ENCODE measurements at regions not wholly inside any gene's neighbourhood (a gene's known extent, or its start where the extent isn't known, plus 50 kb on each side); places are given as distances from the start of the nearest gene placed in this dataset.
A peak's percentile ranks its signal among the peaks of the same experiment; 100 is the strongest.

GRCh38 chr9:108333530-108333983 lies 522.2 kb downstream of the ACTL7B start:
- no peak overlapping the region for H4K91ac ChIP-seq (ENCODE audit: low read length)
- no peaks in the 10 kb centered on the region for H3K79me1 ChIP-seq (replicated peaks; ENCODE audit: low read length, poor library complexity, severe bottlenecking)
- H3K36me3 ChIP-seq (ENCODE audit: control insufficient read depth in 1 of 2, insufficient read depth in 2 of 2, low read depth in 1 of 2, low read length in 2 of 2), result no peaks in the 10 kb centered on the region
- H3K4ac ChIP-seq (ENCODE audit: low read depth in 1 of 2, low read length in 2 of 2), result no peak overlapping the region
- no peak overlapping the region for H3K4me3 ChIP-seq (ENCODE audit: insufficient read depth in 1 of 2, low read depth in 1 of 2, low read length in 2 of 2)
- H3K9ac ChIP-seq (ENCODE audit: low read length), result no peak overlapping the region
- H2BK120ac ChIP-seq (ENCODE audit: low read depth, low read length), result no peak overlapping the region
- no peak overlapping the region for H3K18ac ChIP-seq (ENCODE audit: low read depth in 1 of 2, low read length in 2 of 2)
- no peaks in the 10 kb centered on the region for H3K4me1 ChIP-seq (ENCODE audit: control insufficient read depth, insufficient read depth, low read depth, low read length)
- H4K8ac ChIP-seq (ENCODE audit: low read length), result no peak overlapping the region
- H2BK15ac ChIP-seq (ENCODE audit: low read depth, poor library complexity, severe bottlenecking), result no peak overlapping the region
- WGBS, result 83% methylated on average over 1 of the region's 1 CpG
- H2BK12ac ChIP-seq (ENCODE audit: low read length in 2 of 2), result no peak overlapping the region
- no peaks in the 10 kb centered on the region for H3K27me3 ChIP-seq (ENCODE audit: control insufficient read depth in 1 of 2, insufficient read depth in 1 of 2, low read length in 2 of 2)
- no peak overlapping the region for H3K23ac ChIP-seq (ENCODE audit: low read length in 2 of 2)
- no peak overlapping the region for H2AFZ ChIP-seq (ENCODE audit: low read depth, low read length)
- H2AK5ac ChIP-seq (ENCODE audit: low read length, severe bottlenecking), result no peak overlapping the region
- no peak overlapping the region for H3K27ac ChIP-seq (ENCODE audit: low read length, poor library complexity, severe bottlenecking)
- no peak for DNase-seq
- no peak overlapping the region for H3K4me2 ChIP-seq (ENCODE audit: low read length, poor library complexity, severe bottlenecking)
- H3K14ac ChIP-seq (ENCODE audit: low read length in 2 of 2), result no peak overlapping the region
- H3K9me3 ChIP-seq (ENCODE audit: control insufficient read depth, low read length), result peaks cover 5% of the 10 kb centered on the region
- no peak overlapping the region for H2BK5ac ChIP-seq (ENCODE audit: low read depth, low read length, poor library complexity, severe bottlenecking)

DNA sequence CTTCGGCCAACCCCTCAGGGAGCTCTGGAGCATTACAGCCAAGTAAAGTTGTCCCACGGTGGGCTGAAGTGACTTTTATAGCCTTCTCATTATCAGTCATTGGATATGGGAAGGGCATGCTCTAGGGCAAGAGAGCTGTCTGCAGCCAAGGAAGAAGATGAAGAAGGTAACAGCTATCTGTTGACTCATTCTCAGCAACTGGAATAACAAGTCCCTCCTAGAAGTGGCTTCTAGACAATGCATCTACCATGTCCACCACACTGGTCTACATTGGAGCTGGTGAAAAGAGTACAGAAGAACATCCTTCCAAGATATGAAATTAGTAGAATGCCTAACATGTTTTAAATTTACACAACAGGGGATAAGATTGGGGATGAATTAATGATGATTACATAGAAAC lies 524.2 kb downstream of the ACTL7B start:
- H3K27ac ChIP-seq (ENCODE audit: low read length, poor library complexity, severe bottlenecking), result no peak overlapping the region
- H3K14ac ChIP-seq (ENCODE audit: low read length in 2 of 2), result no peak overlapping the region
- no peaks in the 10 kb centered on the region for H3K36me3 ChIP-seq (ENCODE audit: control insufficient read depth in 1 of 2, insufficient read depth in 2 of 2, low read depth in 1 of 2, low read length in 2 of 2)
- H2BK5ac ChIP-seq (ENCODE audit: low read depth, low read length, poor library complexity, severe bottlenecking), result no peak overlapping the region
- no peak overlapping the region for H2BK120ac ChIP-seq (ENCODE audit: low read depth, low read length)
- H3K79me1 ChIP-seq (replicated peaks; ENCODE audit: low read length, poor library complexity, severe bottlenecking), result no peaks in the 10 kb centered on the region
- no peak overlapping the region for H3K4me2 ChIP-seq (ENCODE audit: low read length, poor library complexity, severe bottlenecking)
- no peak overlapping the region for H3K9ac ChIP-seq (ENCODE audit: low read length)
- H3K4ac ChIP-seq (ENCODE audit: low read depth in 1 of 2, low read length in 2 of 2), result no peak overlapping the region
- no peak overlapping the region for H2BK12ac ChIP-seq (ENCODE audit: low read length in 2 of 2)
- no peak overlapping the region for H3K23ac ChIP-seq (ENCODE audit: low read length in 2 of 2)
- DNase-seq, result no peak
- H2AFZ ChIP-seq (ENCODE audit: low read depth, low read length), result no peak overlapping the region
- H2AK5ac ChIP-seq (ENCODE audit: low read length, severe bottlenecking), result no peak overlapping the region
- no peaks in the 10 kb centered on the region for H3K4me1 ChIP-seq (ENCODE audit: control insufficient read depth, insufficient read depth, low read depth, low read length)
- H3K18ac ChIP-seq (ENCODE audit: low read depth in 1 of 2, low read length in 2 of 2), result no peak overlapping the region
- WGBS, result 88% methylated on average over 2 of the region's 2 CpGs
- peaks cover 24% of the 10 kb centered on the region for H3K9me3 ChIP-seq (ENCODE audit: control insufficient read depth, low read length)
- H3K27me3 ChIP-seq (ENCODE audit: control insufficient read depth in 1 of 2, insufficient read depth in 1 of 2, low read length in 2 of 2), result no peaks in the 10 kb centered on the region
- no peak overlapping the region for H4K8ac ChIP-seq (ENCODE audit: low read length)
- no peak overlapping the region for H2BK15ac ChIP-seq (ENCODE audit: low read depth, poor library complexity, severe bottlenecking)
- H3K4me3 ChIP-seq (ENCODE audit: insufficient read depth in 1 of 2, low read depth in 1 of 2, low read length in 2 of 2), result no peak overlapping the region
- no peak overlapping the region for H4K91ac ChIP-seq (ENCODE audit: low read length)

DNA sequence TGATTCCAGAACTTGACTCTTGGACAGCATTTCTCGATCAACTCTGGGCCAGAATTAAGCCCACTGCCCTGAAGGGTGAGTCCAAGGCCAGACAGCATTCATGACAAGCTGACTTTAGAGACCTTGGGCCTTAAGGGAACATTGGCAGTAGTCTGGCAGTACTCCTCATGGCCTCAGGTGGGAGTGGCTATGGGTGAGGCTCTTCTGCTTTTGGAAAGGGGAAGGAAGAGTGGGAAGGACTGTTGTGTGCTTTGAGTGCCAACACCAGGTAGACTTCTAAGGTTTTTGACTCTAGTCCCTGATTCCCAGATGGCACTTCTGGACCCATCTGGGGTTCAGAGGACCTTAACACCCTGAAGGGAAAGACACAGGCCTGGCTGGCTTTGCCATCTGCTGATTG lies 530.4 kb downstream of the ACTL7B start:
- no peak overlapping the region for H4K8ac ChIP-seq (ENCODE audit: low read length)
- no peak overlapping the region for H2AK5ac ChIP-seq (ENCODE audit: low read length, severe bottlenecking)
- no peak overlapping the region for H3K23ac ChIP-seq (ENCODE audit: low read length in 2 of 2)

DNA sequence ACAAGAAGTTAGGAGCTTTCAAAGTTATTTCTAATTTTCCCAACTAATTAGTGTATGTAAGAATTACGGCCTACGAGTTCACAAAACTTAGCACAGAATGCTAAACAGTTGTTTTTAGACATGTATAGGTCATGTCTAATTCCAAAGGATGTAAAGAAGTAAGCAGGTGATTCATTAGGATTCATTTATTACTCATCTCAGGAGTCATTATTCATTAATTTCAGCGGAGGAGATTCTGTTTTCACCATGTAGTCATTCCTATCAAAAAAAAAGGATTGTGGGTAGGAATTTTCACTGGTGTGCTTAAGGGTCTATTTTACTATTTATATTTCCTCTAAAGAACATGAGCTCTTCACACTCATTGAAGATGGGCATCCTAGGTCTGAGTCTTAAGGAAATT lies 532.2 kb downstream of the ACTL7B start:
- no peak overlapping the region for H3K4me2 ChIP-seq (ENCODE audit: low read length, poor library complexity, severe bottlenecking)
- H3K79me1 ChIP-seq (replicated peaks; ENCODE audit: low read length, poor library complexity, severe bottlenecking), result no peaks in the 10 kb centered on the region
- no peak overlapping the region for H2BK15ac ChIP-seq (ENCODE audit: low read depth, poor library complexity, severe bottlenecking)
- H3K27me3 ChIP-seq (ENCODE audit: control insufficient read depth in 1 of 2, insufficient read depth in 1 of 2, low read length in 2 of 2), result no peaks in the 10 kb centered on the region
- no peak overlapping the region for H3K27ac ChIP-seq (ENCODE audit: low read length, poor library complexity, severe bottlenecking)
- no peak overlapping the region for H3K9ac ChIP-seq (ENCODE audit: low read length)
- H3K23ac ChIP-seq (ENCODE audit: low read length in 2 of 2), result no peak overlapping the region
- H3K4me3 ChIP-seq (ENCODE audit: insufficient read depth in 1 of 2, low read depth in 1 of 2, low read length in 2 of 2), result no peak overlapping the region
- no CpG with 5 or more reads among the region's 3 CpGs for WGBS
- H2BK120ac ChIP-seq (ENCODE audit: low read depth, low read length), result no peak overlapping the region
- H3K18ac ChIP-seq (ENCODE audit: low read depth in 1 of 2, low read length in 2 of 2), result no peak overlapping the region
- H2AFZ ChIP-seq (ENCODE audit: low read depth, low read length), result no peak overlapping the region
- H3K9me3 ChIP-seq (ENCODE audit: control insufficient read depth, low read length), result peaks cover 24% of the 10 kb centered on the region
- no peak overlapping the region for H4K91ac ChIP-seq (ENCODE audit: low read length)
- H3K36me3 ChIP-seq (ENCODE audit: control insufficient read depth in 1 of 2, insufficient read depth in 2 of 2, low read depth in 1 of 2, low read length in 2 of 2), result no peaks in the 10 kb centered on the region
- no peak overlapping the region for H3K14ac ChIP-seq (ENCODE audit: low read length in 2 of 2)
- no peaks in the 10 kb centered on the region for H3K4me1 ChIP-seq (ENCODE audit: control insufficient read depth, insufficient read depth, low read depth, low read length)
- no peak overlapping the region for H2BK5ac ChIP-seq (ENCODE audit: low read depth, low read length, poor library complexity, severe bottlenecking)
- no peak overlapping the region for H4K8ac ChIP-seq (ENCODE audit: low read length)
- no peak overlapping the region for H2AK5ac ChIP-seq (ENCODE audit: low read length, severe bottlenecking)
- H3K4ac ChIP-seq (ENCODE audit: low read depth in 1 of 2, low read length in 2 of 2), result no peak overlapping the region
- DNase-seq, result no peak
- H2BK12ac ChIP-seq (ENCODE audit: low read length in 2 of 2), result no peak overlapping the region

More for the DNA sequence above, 530.4 kb downstream of the ACTL7B start:
- no peak overlapping the region for H2BK5ac ChIP-seq (ENCODE audit: low read depth, low read length, poor library complexity, severe bottlenecking)
- no peak overlapping the region for H3K4me2 ChIP-seq (ENCODE audit: low read length, poor library complexity, severe bottlenecking)
- H3K18ac ChIP-seq (ENCODE audit: low read depth in 1 of 2, low read length in 2 of 2), result no peak overlapping the region
- no peak overlapping the region for H2BK12ac ChIP-seq (ENCODE audit: low read length in 2 of 2)
- no peak overlapping the region for H2AFZ ChIP-seq (ENCODE audit: low read depth, low read length)
- peak overlapping the region in 1 of 2 experiments; percentile 41 for H3K14ac ChIP-seq (ENCODE audit: low read length in 2 of 2)
- H3K9ac ChIP-seq (ENCODE audit: low read length), result no peak overlapping the region
- no peak overlapping the region for H3K27ac ChIP-seq (ENCODE audit: low read length, poor library complexity, severe bottlenecking)
- DNase-seq, result no peak
- no peak overlapping the region for H3K4ac ChIP-seq (ENCODE audit: low read depth in 1 of 2, low read length in 2 of 2)
- 86% methylated on average over 1 of the region's 1 CpG for WGBS
- H3K27me3 ChIP-seq (ENCODE audit: control insufficient read depth in 1 of 2, insufficient read depth in 1 of 2, low read length in 2 of 2), result no peaks in the 10 kb centered on the region
- H3K36me3 ChIP-seq (ENCODE audit: control insufficient read depth in 1 of 2, insufficient read depth in 2 of 2, low read depth in 1 of 2, low read length in 2 of 2), result no peaks in the 10 kb centered on the region
- H3K4me1 ChIP-seq (ENCODE audit: control insufficient read depth, insufficient read depth, low read depth, low read length), result no peaks in the 10 kb centered on the region
- no peak overlapping the region for H2BK15ac ChIP-seq (ENCODE audit: low read depth, poor library complexity, severe bottlenecking)
- no peak overlapping the region for H3K4me3 ChIP-seq (ENCODE audit: insufficient read depth in 1 of 2, low read depth in 1 of 2, low read length in 2 of 2)
- no peak overlapping the region for H4K91ac ChIP-seq (ENCODE audit: low read length)
- H2BK120ac ChIP-seq (ENCODE audit: low read depth, low read length), result no peak overlapping the region
- H3K9me3 ChIP-seq (ENCODE audit: control insufficient read depth, low read length), result peaks cover 28% of the 10 kb centered on the region
- H3K79me1 ChIP-seq (replicated peaks; ENCODE audit: low read length, poor library complexity, severe bottlenecking), result no peaks in the 10 kb centered on the region
